T-helper 1 cell treated with Interleukin-12 subunit alpha and Interleukin-12 subunit beta and Interleukin-4 antibody, amounts not matched to agents 30 μg/mL and 1 μg/mL, for 36 hours (primary cell): ENCODE measurements at regions not wholly inside any gene's neighbourhood (a gene's known extent, or its start where the extent isn't known, plus 50 kb on each side); places are given as distances from the start of the nearest gene placed in this dataset.

Source experiments
- H3K27ac Mint-ChIP-seq: one replicate; pipeline ENCODE4 v1.8.0; 2021; ENCODE audit warnings: mild to moderate bottlenecking, mixed read lengths
- H3K27me3 Mint-ChIP-seq: one replicate; pipeline ENCODE4 v1.8.0; 2021; ENCODE audit warnings: low read depth, mixed read lengths
- H3K36me3 Mint-ChIP-seq: one replicate; pipeline ENCODE4 v1.8.0; 2021; ENCODE audit warnings: low read depth, mixed read lengths
- H3K4me1 Mint-ChIP-seq: one replicate; pipeline ENCODE4 v1.8.0; 2021; ENCODE audit warnings: low read depth, mixed read lengths
- H3K4me3 Mint-ChIP-seq: one replicate; pipeline ENCODE4 v1.8.0; 2021; ENCODE audit warnings: mild to moderate bottlenecking, moderate library complexity, mixed read lengths
- H3K9me3 Mint-ChIP-seq: one replicate; pipeline ENCODE4 v1.8.0; 2021; ENCODE audit warnings: mixed read lengths

DNA sequence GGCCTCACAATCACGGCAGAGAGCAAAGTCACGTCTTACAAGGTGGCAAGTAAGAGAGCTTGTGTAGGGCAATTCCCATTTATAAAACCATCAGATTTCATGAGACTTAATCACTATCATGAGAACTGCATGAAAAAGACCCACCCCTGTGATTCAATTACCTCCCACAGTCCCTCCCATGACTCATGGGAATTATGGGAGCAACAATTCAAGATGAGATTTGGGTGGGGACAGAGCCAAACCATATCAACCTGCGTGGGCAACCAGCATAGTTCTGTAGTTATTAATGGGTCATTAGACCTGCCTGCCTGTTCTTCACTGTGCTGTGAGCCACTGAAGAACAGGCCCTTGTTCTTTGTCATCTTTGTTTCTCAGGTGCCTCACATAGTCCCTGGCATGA, 593.7 kb upstream of the BOD1L1 start:
- Mint-ChIP-seq H3K27ac (no peak overlapping the region), H3K4me1 (no peaks in the 10 kb centered on the region), H3K4me3 (no peak overlapping the region), H3K36me3 (no peaks in the 10 kb centered on the region), H3K9me3 (no peaks in the 10 kb centered on the region), H3K27me3 (no peaks in the 10 kb centered on the region)

DNA sequence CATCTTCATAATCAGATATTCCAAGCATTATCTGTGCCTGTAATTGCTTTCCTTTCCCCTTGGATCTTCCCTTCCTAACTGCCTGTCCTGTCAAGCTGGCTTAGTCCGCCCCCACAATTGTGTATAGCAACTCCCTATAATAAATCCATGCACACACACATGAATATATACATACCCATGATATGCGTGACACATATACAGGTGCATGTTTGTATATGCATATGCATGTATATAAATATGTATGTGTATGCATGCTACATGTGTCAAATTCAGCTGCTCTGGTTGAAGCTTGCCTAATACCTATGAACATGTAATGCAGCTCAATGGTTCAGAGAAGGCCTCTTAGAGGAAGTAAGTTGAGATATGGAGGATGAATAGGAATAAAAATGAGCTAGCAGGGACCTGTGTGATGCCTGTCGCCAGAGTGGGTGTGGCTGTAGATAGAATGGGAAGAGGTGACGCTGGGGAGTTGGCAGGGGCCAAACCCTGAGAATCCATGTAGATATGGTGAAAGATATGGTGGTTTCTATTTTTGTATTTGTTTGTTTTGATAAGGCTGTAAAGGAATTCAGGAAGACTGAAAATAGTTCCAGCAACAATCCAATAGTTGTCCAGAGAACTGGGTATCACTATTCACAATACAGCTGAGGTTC, 595.0 kb upstream of the BOD1L1 start:
- Mint-ChIP-seq H3K4me3 (no peak overlapping the region), H3K4me1 (no peaks in the 10 kb centered on the region), H3K27ac (no peak overlapping the region), H3K36me3 (no peaks in the 10 kb centered on the region), H3K9me3 (peaks cover 2% of the 10 kb centered on the region), H3K27me3 (no peaks in the 10 kb centered on the region)

DNA sequence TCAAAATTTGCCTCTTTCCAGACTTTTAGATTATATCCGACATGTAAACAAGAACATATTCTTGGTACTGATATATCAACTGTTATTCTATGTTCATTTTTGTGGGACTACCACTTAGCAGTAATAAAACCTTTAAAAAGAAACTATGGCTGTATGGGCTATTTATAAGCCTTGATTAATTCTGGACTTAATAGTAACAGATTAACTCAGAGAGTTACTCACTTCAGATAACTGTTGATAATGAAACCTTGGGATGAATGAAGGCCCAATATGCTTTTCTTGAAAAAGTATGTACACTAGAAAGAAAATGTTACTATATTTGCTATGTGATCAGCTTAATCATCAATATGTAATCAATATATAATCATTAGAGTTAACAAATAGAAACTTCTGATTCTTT, 595.9 kb upstream of the BOD1L1 start:
- Mint-ChIP-seq H3K36me3 (no peaks in the 10 kb centered on the region), H3K27me3 (no peaks in the 10 kb centered on the region), H3K9me3 (peaks cover 4% of the 10 kb centered on the region)

DNA sequence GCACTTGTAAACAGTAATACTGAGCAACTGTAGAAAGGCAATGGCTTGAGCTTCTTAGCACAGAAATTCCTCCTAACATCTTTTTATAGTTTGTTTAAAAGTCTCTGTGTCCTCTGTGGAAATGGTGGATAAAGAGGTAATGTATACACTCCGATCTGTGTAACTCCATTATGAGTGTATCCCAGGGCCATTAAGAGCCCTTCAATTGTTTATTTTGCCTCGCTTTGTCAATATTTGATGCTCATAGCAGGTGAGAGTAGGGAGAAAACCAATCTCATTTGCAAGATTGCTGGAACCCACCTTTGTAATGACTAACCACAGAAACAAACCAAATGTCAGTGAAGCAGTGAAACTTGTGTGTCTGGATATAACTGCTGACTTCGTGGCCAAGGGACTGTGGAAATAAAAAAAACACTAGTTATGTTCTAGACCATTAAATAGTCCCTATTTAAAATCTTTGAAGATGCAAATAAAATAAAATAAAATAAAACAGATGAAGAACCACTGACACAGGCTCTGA, 598.2 kb upstream of the BOD1L1 start:
- no peak overlapping the region for H3K4me3 Mint-ChIP-seq
- no peak overlapping the region for H3K27ac Mint-ChIP-seq
- peaks cover 4% of the 10 kb centered on the region for H3K9me3 Mint-ChIP-seq
- H3K27me3 Mint-ChIP-seq, result no peaks in the 10 kb centered on the region
- H3K36me3 Mint-ChIP-seq, result no peaks in the 10 kb centered on the region
- no peaks in the 10 kb centered on the region for H3K4me1 Mint-ChIP-seq

More for the DNA sequence above, 595.9 kb upstream of the BOD1L1 start:
- Mint-ChIP-seq H3K4me3 (no peak overlapping the region), H3K27ac (no peak overlapping the region), H3K4me1 (no peaks in the 10 kb centered on the region)

DNA sequence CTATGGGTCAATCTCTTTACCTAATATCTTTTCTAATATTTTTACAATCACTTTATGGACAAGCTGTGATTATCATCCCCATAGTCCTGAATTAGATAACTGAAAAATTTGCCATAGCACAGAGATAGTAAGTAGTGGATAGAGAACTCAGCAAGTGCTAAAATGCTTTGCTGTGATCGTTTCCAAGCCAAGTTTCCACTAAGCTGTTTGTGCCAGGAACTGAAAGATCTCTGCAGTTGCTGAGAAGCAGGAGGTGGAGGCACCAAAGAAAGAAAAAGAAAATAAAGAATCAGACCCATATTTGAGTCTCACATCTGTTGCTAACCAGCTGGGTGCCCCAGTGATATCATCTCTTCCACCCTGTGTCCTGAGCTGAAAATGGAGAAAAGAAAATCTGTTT, 605.6 kb upstream of the BOD1L1 start:
- Mint-ChIP-seq H3K4me3 (no peak overlapping the region), H3K27ac (no peak overlapping the region), H3K9me3 (no peaks in the 10 kb centered on the region), H3K36me3 (no peaks in the 10 kb centered on the region), H3K27me3 (no peaks in the 10 kb centered on the region), H3K4me1 (no peaks in the 10 kb centered on the region)

DNA sequence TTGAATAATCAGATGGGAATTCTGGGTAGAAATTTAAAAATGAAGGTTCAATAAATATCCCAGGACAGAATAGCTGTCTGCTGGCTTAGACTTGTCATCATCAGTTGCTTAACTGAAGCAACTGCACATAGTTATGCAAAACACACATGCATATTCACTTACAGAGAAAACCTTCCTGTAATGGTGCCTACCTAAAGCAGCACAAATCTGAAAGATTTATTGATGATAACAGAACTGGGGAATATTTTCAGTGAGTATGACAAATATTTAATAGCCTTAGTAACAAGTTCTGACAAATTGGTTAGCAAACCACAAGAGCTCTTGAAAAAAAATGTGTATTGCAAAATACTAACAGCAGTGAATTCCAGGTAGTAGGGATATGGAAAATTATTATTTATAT, 606.8 kb upstream of the BOD1L1 start:
- Mint-ChIP-seq H3K27ac (no peak overlapping the region), H3K9me3 (no peaks in the 10 kb centered on the region), H3K27me3 (no peaks in the 10 kb centered on the region), H3K4me1 (no peaks in the 10 kb centered on the region), H3K36me3 (no peaks in the 10 kb centered on the region), H3K4me3 (no peak overlapping the region)

DNA sequence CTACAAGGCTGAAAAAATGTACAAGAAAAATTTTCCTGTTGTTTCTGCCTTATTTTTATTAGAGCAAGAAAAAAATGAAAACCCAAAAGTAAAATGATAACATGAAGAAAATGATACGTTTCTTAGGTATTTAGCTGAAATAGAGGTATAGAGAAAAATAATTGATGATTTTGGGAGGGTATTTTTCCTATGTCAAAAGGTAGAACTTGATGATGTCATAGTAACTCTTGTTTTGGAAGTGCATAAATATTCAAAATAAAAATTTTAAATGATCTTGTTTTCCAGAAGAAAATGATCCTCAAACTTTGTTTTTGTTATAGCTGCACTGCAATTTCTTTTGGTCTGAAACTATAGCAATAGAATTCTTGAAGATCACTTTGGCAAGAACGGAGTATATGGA, 608.8 kb upstream of the BOD1L1 start:
- no peaks in the 10 kb centered on the region for H3K36me3 Mint-ChIP-seq
- no peaks in the 10 kb centered on the region for H3K9me3 Mint-ChIP-seq
- no peak overlapping the region for H3K4me3 Mint-ChIP-seq
- no peak overlapping the region for H3K27ac Mint-ChIP-seq
- H3K4me1 Mint-ChIP-seq, result no peaks in the 10 kb centered on the region
- no peaks in the 10 kb centered on the region for H3K27me3 Mint-ChIP-seq

DNA sequence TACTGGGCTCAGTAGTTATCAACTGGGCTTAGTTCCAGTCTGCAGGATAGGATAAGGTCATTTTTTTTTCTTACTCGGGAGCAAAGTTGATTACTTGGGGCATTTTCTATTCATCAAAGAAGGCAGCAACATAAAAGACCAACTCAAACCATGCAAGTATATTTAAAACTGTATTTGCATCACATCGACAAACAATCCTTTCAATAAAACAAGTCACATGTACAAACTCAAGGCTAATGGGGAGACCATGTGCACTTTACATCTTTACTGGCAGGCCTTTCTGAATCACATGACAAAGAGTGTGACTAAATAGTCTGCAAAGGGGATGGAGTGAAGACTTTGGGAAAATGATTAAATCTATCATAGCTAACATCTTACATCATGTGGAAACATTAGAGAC, 610.4 kb upstream of the BOD1L1 start:
- Mint-ChIP-seq H3K4me3 (no peak overlapping the region), H3K36me3 (no peaks in the 10 kb centered on the region), H3K4me1 (no peaks in the 10 kb centered on the region), H3K27ac (no peak overlapping the region), H3K9me3 (no peaks in the 10 kb centered on the region), H3K27me3 (no peaks in the 10 kb centered on the region)

DNA sequence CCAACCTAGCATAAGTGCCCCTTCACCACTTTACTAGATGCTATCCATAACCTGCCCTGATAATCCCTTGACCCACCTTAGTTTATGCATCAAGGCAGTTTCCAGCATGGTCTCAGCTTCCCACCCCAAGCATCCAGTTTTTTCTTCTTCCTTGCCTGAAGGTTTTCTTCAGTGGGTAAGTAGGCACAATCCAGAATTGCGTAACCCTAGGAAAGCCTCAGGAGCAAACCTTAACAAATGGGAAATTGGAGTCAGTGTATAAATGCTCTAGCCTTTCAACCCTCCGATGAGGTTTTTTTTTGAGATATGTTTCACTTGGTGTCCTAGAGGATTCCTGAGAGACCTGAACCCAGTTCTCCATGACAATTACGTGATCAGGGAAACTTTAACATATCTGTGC, 614.0 kb upstream of the BOD1L1 start:
- Mint-ChIP-seq H3K27ac (no peak overlapping the region), H3K4me1 (no peaks in the 10 kb centered on the region), H3K36me3 (no peaks in the 10 kb centered on the region), H3K27me3 (no peaks in the 10 kb centered on the region), H3K9me3 (no peaks in the 10 kb centered on the region), H3K4me3 (no peak overlapping the region)

DNA sequence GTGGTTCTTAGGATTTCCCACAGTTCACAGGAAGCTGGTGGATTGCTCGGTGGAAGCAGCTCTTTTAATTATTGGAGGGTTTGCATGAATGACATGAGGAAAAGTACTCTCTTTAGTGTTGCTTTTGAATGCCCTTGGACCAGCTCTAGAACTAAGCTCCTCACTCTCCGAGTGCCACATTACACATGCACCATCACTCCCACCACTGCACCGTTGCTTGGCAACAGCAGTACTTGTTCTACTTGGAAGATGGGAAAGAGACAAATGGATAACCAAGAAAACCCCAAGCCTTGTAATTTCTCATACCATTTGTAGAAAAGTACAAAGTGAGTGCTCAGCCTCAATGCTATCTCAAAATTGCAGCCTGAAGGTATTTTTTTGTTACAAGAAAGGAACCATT, 620.2 kb upstream of the BOD1L1 start:
- H3K4me1 Mint-ChIP-seq, result no peaks in the 10 kb centered on the region
- H3K27me3 Mint-ChIP-seq, result no peaks in the 10 kb centered on the region
- no peak overlapping the region for H3K4me3 Mint-ChIP-seq
- H3K27ac Mint-ChIP-seq, result no peak overlapping the region
- H3K36me3 Mint-ChIP-seq, result no peaks in the 10 kb centered on the region
- peaks cover 1% of the 10 kb centered on the region for H3K9me3 Mint-ChIP-seq

DNA sequence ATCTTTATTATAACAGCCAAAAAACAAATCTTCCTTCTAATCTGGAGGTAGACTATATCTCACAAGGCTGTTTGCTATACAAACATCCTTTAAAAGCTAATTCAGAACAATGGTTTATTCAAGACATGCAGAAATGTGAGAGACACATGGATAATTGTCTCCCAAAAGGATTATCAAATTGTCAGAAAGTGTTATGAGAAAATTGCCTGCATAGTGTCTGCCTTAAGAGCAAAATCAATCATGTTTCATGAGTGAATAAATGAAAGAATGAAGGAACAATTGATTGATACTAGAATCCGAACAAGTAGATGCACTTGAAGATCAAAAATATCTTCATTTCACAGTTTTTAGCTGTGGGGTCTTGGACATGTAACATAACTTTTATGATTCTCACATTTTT, 621.7 kb upstream of the BOD1L1 start:
- Mint-ChIP-seq H3K4me1 (no peaks in the 10 kb centered on the region), H3K9me3 (peaks cover 4% of the 10 kb centered on the region), H3K27ac (no peak overlapping the region), H3K4me3 (no peak overlapping the region), H3K36me3 (no peaks in the 10 kb centered on the region), H3K27me3 (no peaks in the 10 kb centered on the region)

DNA sequence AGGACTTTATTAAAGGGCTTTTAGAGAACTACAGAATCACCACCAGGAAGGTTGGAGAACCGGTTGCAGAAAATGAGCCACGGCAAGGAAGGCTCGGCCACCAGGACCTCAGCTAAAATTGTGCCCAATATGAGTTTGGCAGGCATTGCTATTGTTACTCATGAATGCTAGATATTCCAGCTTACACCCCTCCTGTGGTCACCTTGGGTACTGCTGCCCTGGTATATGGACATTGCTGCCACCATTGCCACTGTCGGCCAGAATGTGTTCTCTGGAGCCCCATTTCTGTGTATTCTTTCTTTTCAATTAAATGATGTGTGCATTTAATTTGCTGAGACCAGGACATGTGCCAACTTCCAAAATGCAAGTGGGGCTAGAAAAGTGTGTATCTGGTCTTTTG, 626.7 kb upstream of the BOD1L1 start:
- Mint-ChIP-seq H3K4me1 (no peaks in the 10 kb centered on the region), H3K4me3 (no peak overlapping the region), H3K9me3 (peaks cover 4% of the 10 kb centered on the region), H3K27me3 (no peaks in the 10 kb centered on the region), H3K27ac (no peak overlapping the region), H3K36me3 (no peaks in the 10 kb centered on the region)

DNA sequence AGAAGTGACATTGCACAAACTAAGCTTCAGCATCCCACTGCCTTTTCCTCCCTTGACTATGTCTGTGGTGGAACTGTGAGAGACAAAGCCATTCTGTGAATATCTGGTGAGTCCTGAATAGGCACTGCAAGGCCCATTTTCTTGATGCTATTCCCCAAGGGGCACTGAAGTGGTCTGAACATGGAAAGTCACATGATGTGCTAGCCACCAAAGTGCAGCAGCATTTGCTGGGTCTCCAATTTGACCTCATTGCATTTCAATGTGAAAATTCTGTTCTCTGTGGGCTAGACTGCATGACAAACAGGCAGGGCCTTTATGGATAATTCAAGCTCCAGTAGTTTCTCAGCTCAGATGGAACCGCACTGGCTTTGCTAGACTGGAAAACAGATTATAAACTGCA, 627.4 kb upstream of the BOD1L1 start:
- Mint-ChIP-seq H3K9me3 (peaks cover 4% of the 10 kb centered on the region), H3K4me3 (no peak overlapping the region), H3K27me3 (no peaks in the 10 kb centered on the region), H3K27ac (no peak overlapping the region), H3K4me1 (no peaks in the 10 kb centered on the region), H3K36me3 (no peaks in the 10 kb centered on the region)

DNA sequence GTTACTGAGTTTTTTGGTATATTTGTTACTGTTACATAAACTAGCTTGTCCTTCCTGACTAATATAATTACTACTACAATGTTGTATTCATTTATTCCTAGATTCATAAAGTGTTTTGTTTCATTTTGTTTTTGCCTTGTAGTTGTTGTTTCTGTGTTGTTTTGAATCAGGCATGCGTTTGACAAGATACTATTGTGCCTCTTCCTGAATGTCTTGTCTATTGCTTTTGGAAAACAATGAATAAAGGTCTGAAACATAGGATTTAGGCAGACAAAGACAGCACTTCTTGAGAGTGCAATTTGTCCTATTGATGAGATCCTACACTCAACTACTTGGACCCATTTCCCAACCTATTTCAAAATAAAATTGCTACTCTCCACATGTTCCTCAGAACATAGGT, 630.4 kb upstream of the BOD1L1 start:
- no peak overlapping the region for H3K4me3 Mint-ChIP-seq
- H3K9me3 Mint-ChIP-seq, result peaks cover 2% of the 10 kb centered on the region
- H3K4me1 Mint-ChIP-seq, result no peaks in the 10 kb centered on the region
- H3K27me3 Mint-ChIP-seq, result no peaks in the 10 kb centered on the region
- H3K27ac Mint-ChIP-seq, result no peak overlapping the region
- no peaks in the 10 kb centered on the region for H3K36me3 Mint-ChIP-seq

DNA sequence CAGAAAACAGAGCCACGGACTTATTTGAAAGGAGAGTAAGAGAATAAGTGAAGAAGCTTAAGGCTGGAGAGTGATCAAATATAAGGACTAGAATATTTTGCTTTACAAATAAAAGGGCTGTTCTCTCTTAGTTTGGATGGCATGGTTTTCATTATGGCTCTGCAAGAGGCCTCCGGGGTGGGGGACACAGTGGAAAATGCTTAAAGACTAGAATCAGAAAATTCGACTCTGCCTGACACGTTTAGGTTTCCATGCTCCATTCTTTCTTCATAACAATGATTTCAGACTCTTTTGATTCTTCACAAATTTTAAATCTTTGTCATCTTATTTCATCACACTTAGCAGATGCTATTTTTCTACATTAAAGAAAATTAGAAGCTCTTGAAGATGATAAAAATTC, 632.4 kb upstream of the BOD1L1 start:
- Mint-ChIP-seq H3K36me3 (no peaks in the 10 kb centered on the region), H3K27me3 (no peaks in the 10 kb centered on the region), H3K4me3 (no peak overlapping the region), H3K4me1 (no peaks in the 10 kb centered on the region), H3K9me3 (no peaks in the 10 kb centered on the region), H3K27ac (no peak overlapping the region)

DNA sequence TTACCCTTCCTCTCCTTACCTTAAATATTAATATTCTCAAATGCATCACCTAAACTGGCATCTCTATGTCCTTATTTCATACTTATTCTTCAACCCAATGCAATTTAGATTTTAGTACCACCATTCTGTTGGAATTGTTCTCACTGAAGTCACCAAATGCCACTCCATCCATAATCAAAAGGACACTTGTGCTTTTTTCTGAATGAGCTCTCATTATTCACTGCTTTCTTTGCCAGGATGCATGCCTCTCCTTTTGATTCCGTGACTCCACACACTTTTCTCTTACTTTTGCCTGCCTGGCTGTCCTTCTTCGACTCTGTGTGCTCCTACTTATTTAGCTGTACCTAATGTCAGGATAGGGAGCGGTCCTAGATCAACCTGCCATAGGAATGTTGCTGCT, 633.1 kb upstream of the BOD1L1 start:
- no peaks in the 10 kb centered on the region for H3K27me3 Mint-ChIP-seq
- no peaks in the 10 kb centered on the region for H3K36me3 Mint-ChIP-seq
- H3K27ac Mint-ChIP-seq, result no peak overlapping the region
- no peaks in the 10 kb centered on the region for H3K4me1 Mint-ChIP-seq
- H3K9me3 Mint-ChIP-seq, result no peaks in the 10 kb centered on the region
- H3K4me3 Mint-ChIP-seq, result no peak overlapping the region
